ELF-1 (cell line): ENCODE measurements at regions not wholly inside any gene's neighbourhood (a gene's known extent, or its start where the extent isn't known, plus 50 kb on each side); places are given as distances from the start of the nearest gene placed in this dataset.
A peak's percentile ranks its signal among the peaks of the same experiment; 100 is the strongest.
"Not testable (repeated sequence)": the region's sequence is repeated elsewhere in the genome, so short reads cannot be mapped to it uniquely, and the experiment has no call there.

Experiments used
- DNase-seq: peaks from one replicate; pipeline ENCODE4 v3.0.0-alpha.2; 2016; ENCODE audit warnings: low read depth, low spot score

DNA sequence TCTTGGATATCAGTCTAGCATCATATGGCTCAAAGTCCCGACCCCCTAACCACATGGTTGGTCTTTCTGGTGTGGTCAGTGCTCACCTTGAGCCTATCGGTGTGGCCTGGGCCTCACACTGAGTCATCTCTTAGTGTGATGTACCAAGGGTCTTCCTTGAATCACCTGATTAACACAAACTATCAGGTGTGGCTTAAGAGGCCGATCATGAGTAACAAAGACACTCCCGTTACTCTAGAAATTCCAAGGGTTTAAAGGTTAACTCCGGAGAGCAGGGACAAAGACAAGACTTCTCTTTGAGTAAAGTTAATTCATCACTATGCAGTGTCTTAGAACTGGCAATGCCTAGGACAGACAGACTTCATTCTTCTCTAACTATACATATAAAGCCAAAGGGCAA is 52.3 kb upstream of the ARMC3 start:
- DNase-seq = no peak

DNA sequence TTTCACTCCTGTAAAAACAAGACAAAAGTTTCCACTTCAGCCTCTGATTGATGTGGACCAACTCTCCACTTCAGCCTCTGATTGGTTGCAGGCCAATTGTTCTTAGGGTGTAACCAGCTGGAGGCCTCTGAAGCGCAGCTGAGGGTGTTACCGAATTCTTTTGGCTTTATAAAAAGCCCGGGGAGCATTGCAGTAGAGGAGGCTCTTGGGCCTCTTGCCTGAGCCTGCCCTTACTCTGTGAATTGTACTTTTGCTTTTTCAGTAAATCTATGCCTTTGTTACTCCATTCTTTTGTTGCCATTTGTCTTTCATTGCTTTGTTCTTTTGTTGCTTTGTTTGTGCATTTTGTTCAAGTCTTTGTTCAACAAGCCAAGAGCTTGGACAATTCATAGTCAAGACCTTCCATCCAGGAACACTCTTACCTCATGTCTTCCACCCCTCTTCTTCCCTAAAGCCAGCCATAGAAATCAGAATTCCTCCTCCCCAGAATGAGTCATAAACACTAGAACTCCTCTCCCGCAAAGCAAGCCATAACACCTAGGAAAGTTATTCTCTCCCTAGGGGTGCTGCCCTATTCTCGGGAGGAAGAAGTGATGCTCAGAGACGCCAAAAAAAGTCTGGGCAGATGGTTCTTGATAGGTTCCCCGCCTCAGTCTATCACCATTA is 53.5 kb upstream of the ARMC3 start:
- peak; percentile 26 for DNase-seq

DNA sequence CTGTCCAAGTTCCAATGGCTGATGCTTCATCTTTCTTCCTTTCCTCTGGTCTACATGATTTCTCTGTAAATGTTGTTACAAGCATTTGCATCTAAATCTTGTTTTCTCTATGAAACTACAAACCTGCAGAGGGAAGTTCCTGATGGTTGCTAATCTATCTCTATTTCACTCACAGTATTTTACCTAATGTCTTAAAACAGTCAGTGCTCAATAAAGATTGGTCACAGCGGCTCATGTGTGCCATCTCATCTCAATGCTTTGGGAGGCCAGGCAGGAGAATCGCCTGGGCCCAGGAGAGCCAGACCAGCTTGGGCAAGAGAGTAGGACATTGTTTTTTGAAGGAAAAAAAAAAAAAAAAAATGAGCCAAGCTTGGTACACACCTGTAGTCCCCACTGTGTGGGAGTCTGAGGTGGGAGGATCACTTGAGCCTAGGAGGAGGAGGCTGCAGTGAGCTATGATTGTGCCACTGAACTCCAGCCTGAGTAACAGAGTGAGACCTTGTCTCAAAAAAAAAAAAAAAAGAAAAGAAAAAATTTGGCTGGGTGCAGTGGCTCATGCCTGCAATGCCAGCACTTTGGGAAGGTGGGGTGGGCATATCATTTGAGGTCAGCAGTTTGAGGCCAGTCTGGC is 71.3 kb upstream of the ARMC3 start:
- no peak for DNase-seq

DNA sequence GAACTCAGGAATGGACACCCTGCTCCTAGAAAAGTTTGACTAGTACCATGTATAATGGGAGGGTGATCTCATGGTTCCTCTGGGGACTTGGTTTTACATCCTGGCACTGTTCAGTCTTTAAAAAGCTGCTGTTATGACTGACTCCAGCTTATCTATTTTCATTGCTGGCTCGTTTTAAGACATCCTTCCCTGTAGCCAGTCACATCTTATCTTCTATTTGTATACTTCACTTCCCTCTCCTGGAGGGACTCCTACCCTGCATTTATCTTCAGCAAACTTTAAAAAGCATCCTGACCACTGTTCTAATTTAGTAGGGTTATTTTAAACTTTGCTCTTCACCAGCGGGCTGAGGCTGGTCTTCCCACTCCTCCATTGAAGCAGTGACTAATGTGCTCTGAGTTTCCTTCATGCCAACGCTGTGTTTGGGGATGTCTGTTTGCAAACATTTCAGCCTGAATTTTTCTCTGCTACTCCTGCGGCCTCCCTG is 72.9 kb upstream of the ARMC3 start:
- DNase-seq = no peak

DNA sequence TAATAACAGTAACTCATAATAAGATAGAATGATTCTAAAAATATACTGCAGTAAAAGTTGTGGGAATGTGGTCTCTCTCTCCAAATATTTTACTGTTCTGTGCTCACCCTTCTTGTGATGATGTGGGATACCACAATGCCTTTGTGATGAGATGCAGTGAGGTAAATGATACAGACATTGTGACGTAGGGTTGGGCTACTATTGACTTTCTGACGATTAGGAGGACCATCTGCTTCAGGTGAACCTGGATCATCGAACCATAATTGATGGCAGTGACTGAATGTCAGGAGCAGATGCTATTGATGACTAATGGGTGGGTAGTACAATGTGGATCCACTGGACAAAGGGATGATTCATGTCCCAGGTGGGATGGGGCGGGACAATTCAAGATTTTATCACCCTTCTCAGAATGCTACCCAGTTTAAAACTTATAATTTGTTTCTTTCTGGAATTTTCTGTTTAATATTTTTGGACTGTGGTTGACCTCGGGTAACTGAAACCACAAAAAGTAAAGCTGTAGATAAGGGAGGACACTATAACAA is 73.9 kb upstream of the ARMC3 start:
- DNase-seq = no peak

DNA sequence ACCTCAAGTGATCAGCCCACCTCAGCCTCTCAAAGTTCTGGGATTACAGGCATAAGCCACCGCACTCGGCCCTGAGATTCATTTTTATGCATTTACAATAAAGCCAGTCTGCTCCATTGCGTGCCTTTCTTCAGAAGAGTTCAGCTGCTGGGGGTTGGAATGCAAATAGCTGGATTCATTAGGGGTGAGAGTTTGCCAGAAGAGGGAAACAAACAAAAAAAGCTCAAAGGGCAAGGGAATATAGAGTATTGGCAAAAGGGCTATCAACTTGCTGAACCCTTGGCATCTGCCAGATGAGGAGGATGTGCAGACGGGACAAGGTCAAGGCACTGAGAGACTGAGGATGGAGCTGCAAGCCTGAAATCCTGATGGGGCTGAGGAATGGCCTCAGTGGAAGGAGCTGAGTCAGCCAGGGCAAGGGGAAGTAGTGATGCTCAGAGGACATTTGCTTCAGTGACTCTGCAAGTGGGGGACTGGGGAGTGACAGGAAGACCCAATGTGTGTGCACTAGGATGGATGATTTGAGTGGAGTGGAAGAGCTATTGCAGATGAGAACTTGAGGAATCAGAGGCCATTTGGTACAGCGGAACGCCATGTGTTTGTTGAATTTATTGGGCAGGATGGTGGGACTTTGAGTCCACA is 75.0 kb upstream of the ARMC3 start:
- no peak for DNase-seq

DNA sequence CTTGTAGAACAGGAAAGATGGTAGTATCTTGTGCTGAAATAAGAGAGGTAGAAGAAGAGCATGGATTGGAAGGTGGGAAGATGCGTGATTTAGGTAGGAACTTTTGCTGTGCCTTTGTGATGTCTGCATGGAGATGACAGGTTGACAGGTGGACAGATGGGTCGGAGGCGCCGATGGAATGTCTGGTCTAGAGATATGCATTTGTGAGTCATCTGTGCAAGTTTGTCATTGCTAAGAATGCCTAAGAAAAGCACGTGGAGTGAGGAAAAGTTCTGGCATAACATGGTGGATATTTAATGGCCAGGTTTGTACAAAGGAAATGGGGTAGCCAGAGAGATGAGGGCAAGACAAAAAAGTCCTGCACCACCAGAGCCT is 76.0 kb upstream of the ARMC3 start:
- DNase-seq = no peak

DNA sequence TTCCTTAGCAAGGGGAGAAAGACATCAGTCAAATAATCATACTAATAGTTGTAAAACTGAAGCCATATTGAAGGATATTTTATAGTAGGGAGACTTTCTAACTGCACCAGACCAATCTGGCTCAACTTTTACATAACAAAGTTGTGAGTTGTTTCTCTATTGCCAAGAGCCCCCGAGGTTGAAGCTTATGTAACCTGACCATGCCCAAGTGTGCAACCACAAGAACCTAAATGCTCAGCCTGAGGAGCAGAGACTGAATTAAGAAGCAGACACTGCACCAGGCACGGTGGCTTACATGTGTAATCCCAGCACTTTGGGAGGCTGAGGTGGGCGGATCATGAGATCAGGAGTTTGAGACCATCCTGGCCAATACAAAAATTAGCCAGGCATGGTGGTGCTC is 77.3 kb upstream of the ARMC3 start:
- no peak for DNase-seq

DNA sequence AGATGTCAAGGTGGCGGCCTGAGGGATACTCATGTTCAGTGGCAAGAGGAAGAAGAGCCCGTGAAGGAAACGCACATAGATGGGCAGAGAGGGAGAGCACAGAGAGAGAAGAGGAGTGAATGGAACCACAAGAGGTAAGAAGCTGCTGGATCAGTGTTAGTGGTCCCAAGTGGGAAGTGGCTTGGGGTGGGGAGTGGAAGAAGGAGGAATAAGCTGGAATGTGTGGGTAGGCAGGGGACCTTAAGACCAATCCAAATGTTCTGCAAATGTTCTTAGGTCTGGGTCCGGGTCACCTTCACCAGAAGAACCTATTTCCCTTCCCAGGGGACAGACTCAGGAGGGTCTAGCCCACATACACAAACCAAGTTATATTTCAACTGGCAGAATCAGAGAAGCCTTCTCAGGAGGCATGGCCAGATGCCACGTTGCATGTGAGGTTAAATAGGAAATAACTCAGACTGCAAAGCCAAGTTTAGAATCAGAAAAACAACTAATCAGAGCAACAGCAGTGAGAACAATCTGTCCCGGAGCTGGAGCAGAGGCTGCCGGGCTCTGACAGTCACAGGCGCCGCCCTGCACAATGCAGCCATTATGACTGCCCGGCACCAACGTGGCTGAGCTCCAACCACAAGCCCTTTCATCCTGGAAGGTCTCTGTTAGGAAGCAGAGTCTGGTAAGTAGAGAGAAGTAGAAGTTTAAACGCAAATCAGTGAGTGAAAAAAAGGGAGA is 78.6 kb upstream of the ARMC3 start:
- no peak for DNase-seq

DNA sequence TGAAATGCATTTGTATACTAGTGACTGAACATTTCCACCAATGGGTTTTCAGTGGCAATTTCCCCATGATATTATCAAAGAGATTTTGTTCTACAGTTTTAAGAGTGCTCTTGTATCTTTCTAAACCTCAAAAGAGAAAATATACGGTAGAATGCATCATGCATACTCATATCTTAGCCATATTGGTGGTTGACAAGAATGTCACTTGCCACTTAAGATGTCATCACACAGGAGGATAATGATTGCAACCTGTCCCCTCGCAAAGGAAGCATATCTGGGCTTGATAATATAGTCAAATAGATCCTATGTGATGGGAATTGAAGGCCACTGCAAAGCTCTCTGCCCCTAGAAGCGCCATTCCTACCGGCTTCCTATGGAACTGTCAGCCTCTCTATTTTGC is 79.3 kb upstream of the ARMC3 start:
- no peak for DNase-seq

DNA sequence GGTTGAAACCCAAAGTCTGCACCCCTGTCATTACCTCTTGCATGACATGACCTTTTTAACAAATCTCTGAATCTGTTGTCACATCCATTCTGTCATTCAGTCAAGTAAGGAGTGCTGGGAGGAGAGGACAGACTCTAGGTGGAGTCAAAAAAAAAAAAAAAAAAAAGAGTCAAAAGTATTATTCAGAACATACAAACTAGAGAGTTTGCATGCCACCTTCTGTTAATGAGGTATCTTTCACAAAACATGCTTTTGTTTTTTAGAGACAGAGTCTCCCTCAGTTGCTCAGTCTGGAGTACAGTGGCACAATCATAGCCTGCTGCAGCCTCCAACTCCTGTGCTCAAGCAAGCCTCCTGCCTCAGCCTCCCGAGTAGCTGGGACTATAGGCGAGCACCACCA is 81.6 kb upstream of the ARMC3 start:
- DNase-seq = no peak

DNA sequence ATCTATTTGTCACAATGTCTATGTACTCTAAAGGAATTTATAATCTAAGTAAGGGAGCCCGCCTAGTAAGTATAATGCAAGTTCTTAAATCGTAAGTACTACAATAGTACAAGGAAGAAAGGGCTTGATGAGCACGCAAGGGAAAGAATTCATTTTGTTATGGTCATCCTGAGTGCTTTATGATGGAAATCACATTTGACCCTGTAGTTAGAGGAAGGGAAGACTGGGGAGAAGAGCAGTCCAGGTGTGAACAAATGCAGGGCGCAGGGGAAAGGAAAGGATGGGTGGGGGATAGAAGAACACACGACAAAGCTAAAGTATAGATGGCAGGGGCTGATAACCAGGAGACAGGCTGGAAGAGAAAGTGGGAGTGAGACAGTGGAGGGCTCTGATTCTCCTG is 88.2 kb upstream of the ARMC3 start:
- no peak for DNase-seq

DNA sequence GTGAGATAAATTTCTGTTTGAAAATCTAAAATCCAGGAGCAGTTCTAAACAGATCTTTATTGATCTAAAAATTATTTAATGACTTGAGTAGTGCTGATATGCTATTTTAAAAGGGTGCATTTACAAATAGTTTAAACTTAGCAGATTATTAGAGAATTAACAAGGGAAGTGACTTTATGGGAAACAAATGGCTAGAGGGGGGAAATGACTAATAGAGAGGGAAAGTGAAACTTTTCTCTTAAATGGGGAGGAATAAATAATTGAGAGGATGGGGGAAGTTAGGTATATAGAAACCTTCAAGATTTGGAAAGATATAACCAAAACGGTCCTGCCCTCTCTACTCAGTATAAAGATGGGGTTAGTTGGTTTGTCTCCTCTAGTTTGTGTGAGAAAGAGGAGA is 90.1 kb upstream of the ARMC3 start:
- no peak for DNase-seq

DNA sequence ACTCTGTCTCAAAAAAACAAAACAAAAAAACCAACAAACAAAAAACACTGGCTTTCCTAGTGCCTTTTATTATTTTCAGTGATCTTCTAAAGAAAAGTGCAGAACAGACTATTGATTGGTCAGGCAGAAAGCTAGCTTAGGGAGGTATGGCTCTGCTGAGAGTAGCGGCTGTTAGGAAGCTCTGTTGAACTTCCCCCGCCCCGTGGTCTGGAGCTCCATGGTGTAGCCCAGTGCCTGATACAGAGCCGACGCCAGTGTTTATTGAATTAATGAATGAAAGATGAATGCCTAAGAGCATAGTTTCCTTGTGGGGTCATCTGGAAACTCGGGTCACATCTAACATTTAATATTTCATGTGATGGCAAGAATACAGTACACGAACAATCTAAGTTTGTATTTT is 90.5 kb upstream of the ARMC3 start:
- no peak for DNase-seq

DNA sequence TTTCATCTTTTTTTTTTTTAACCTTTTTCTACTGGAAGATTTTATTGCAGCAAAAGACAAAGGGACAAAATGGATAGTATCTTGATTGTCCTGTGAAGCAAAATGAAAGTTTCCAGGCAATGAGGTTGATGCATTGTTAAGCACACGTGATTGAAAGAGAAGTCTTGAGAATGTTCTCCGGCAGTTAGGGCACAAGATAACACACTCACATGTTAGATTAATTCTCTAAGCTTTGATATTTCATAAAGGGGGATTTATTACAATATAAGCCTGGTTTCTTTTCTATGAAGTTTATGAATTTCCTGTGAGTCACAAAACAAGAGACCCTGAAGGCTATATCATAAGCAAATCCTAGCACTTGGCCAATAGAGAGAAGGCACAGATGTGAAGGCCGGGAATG is 93.4 kb upstream of the ARMC3 start:
- no peak for DNase-seq

DNA sequence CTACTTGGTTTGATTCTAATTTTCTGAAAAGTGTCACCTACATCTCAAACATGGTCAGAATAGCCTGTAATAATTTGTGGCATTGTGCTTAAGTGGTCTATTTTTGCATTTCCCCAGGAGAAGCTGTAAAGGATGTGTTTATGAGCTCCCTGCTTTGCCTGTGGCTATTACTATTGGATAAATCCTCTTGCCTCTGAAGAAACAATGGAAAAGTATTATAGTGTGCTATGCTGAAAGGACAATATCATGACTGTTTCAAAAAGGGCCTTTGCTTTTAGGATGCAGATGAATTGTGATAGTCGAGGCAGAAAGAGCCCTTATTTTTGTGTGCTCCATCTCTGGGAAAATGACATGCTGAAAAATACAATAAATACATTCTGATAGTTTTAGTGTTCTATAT is 94.1 kb upstream of the ARMC3 start:
- DNase-seq = no peak

DNA sequence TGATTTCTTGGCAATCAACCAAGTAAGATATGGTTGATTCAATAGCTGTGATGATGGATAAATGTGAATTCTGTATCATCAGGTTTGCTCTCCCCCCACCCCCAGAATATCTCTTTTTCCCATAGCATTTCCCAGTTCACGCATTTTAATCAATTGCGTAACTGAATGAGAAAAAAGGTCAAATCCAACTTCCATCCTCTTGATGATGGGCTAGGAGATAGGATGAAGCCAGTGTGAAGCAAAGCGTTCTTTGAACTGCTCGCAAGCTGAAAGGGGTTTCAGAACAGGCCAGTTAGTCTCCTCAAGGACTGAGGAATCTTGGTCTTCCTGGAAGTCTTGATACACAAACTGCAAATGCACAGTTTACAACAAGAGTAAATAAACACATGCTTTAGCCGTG is 94.5 kb upstream of the ARMC3 start:
- DNase-seq = no peak

DNA sequence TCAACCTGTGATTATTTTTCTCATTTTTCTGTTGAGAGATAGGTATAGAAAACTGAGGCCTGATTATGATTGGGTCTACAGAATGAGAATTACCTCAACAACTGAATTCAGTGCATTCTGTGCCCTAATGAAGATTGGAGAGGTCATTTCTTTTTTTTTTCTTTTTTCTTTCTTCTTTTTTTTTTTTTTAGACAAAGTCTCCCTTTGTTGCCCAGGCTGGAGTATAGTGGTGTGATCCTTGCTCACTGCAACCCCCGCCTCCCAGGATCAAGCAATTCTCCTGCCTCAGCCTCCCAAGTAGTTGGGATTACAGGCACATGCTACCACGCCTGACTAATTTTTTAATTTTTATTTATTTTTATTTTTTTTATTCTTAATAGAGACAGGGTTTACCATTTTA is 95.0 kb upstream of the ARMC3 start:
- no peak for DNase-seq

DNA sequence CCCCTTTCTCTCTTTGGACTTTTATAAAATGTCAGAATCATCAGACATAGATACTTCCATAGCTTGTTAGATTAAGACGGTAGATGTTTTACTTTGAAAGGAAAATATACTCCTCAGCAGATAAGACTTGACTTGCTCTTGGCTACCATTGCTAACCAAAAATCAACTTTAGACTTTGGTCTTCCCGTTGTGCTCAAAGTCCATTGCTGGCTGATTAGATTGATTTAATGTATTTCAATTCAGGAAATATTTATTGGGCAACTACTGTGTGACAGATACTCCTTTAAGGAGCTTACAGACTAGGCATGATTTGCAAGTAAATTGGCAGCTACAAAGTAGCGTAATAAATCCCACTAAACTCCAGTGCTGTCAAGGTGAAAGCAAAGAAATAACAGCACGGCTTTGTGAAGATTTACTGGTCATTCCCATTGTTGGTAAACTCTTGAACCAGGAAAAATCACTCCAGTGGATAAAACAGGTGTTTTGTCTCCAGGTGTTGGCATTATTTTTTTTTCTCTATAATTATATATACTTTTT is 95.7 kb upstream of the ARMC3 start:
- DNase-seq = no peak

DNA sequence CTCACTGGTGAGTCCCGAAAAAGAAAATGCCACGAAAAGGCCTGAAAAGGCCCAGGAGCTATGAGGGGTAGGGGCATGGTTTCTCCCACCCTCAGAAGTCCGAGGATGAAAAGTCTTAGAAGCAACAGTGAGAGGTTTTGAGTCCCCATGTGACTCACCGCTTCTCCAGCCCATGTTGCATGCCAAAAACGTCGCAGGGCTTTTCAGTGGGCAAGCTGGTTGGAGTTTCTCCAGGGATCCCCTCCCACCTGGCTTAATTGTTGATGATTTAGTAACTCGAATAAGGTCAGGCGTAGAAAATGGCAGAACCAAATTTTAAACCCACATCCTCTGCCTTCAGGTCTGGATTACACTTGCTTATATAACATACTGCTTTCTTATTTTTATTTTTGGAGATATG is 96.3 kb upstream of the ARMC3 start:
- no peak for DNase-seq

DNA sequence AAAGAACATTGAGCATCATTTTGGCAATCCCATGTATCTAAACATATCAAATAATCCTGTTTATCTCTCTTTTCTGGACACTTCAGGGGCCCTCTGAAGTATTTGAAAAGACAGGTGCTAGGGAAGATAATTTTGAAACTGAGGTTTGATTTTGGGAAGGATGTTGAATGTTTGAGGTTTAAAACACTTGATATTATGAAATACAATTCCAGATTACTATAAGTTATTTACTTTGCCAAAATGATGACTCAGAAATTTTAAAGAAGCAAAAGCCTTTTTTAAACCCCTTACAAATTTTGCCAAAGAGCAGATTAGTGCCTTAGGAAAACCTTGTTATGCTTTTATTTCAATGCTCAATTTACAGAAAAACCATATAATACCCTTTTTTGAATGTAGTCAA is 99.1 kb upstream of the ARMC3 start:
- not testable (repeated sequence) for DNase-seq

DNA sequence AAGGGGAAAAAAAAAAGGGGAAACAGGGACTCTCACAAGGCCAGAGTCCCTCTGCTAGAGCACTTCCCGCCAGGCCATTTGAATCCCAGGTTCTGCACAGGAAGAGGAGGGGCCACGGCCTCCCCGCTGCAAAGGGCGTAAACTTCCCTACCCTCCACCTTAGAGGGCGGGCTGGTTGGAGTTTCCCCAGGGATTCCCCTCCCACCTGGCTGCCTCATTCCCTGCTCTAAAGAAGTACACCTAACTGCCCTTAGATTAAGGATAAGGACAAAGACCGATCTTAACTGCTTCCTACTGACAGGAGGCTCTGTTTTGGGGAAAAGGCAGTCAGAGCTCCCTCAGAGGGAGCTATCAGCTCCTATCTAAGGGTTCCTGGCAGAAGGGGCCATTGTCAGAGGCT is 102.0 kb upstream of the ARMC3 start:
- peak; percentile 64 for DNase-seq
